ENCODE measurements at regions not wholly inside any gene's neighbourhood (a gene's known extent, or its start where the extent isn't known, plus 50 kb on each side); places are given as distances from the start of the nearest gene placed in this dataset.
A peak's percentile ranks its signal among the peaks of the same experiment; 100 is the strongest.

DNA sequence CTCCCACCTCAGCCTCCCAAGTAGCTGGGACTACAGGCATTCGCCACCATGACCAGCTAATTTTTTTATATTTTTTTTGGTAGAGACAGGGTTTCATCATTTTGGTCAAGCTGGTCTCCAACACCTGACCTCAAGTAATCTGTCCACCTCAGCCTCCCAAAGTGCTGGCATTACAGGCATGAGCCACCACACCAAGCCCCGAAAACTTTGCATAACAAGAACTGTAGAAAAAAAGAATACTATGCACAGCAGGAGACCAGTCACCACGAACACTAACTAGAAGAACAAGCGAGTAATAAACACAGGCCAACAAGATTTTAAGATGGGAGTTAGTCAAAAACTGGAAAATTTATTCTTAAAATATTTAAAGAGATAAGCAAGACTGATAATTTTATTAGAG, 447.0 kb downstream of the ETV1 start:
- peak overlapping the region; percentile 33; the same call in 1 of the 2 replicates for H2AFZ ChIP-seq (ENCODE audit: low read depth)
- H3K9ac ChIP-seq: peak overlapping the region; percentile 41; the same call in 1 of the 2 replicates
- peak overlapping the region; percentile 88 for H3K27ac ChIP-seq
- H3K27me3 ChIP-seq (ENCODE audit: insufficient read depth, low read depth): no peaks in the 10 kb centered on the region
- H4K20me1 ChIP-seq (ENCODE audit: insufficient read depth): no peaks in the 10 kb centered on the region
- H3K79me2 ChIP-seq (ENCODE audit: insufficient read depth, low read depth): no peaks in the 10 kb centered on the region
- no peaks in the 10 kb centered on the region for H3K36me3 ChIP-seq (ENCODE audit: insufficient read depth)
- H3K4me2 ChIP-seq: peak overlapping the region; percentile 94
- TF ChIP-seq, protein P1, sequence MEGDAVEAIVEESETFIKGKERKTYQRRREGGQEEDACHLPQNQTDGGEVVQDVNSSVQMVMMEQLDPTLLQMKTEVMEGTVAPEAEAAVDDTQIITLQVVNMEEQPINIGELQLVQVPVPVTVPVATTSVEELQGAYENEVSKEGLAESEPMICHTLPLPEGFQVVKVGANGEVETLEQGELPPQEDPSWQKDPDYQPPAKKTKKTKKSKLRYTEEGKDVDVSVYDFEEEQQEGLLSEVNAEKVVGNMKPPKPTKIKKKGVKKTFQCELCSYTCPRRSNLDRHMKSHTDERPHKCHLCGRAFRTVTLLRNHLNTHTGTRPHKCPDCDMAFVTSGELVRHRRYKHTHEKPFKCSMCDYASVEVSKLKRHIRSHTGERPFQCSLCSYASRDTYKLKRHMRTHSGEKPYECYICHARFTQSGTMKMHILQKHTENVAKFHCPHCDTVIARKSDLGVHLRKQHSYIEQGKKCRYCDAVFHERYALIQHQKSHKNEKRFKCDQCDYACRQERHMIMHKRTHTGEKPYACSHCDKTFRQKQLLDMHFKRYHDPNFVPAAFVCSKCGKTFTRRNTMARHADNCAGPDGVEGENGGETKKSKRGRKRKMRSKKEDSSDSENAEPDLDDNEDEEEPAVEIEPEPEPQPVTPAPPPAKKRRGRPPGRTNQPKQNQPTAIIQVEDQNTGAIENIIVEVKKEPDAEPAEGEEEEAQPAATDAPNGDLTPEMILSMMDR (conservative IDR thresholded peaks at IDR 0.05; ENCODE audit: low read depth, low read length): no peak
- H3K4me3 ChIP-seq (IDR thresholded peaks at IDR 0.05; ENCODE audit: insufficient read depth, low read depth, low read length): no peak overlapping the region
- peaks cover 77% of the 10 kb centered on the region for H3K4me1 ChIP-seq (ENCODE audit: low read depth, poor library complexity, severe bottlenecking)

DNA sequence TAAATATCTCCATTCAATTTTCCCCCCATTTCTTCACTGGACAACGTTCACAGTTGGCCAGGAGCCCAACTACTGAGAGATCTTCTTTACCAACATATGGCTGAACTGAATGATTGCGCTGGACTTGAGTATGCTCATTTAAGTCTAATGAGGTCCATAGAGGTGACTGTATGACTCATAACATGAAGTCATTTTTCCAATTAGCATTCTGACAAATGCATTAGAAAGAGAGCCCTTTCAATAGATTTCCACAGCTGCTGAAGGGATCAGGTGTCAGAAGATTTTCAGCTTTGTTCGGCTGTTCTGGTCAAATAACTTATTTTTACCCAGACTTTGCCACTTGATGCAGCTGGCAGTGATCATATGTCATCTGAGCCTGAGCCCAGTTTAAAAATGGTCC, 438.0 kb downstream of the ETV1 start:
- no peak overlapping the region for H3K4me3 ChIP-seq (IDR thresholded peaks at IDR 0.05; ENCODE audit: insufficient read depth, low read depth, low read length)
- H3K4me1 ChIP-seq (ENCODE audit: low read depth, poor library complexity, severe bottlenecking): peaks cover 70% of the 10 kb centered on the region
- peak overlapping the region; percentile 77 for H3K27ac ChIP-seq
- no peaks in the 10 kb centered on the region for H3K27me3 ChIP-seq (ENCODE audit: insufficient read depth, low read depth)
- no peaks in the 10 kb centered on the region for H3K36me3 ChIP-seq (ENCODE audit: insufficient read depth)
- H4K20me1 ChIP-seq (ENCODE audit: insufficient read depth): no peaks in the 10 kb centered on the region
- TF ChIP-seq, protein P1 (conservative IDR thresholded peaks at IDR 0.05; ENCODE audit: low read depth, low read length): no peak
- H3K4me2 ChIP-seq: peak overlapping the region; percentile 62
- H2AFZ ChIP-seq (ENCODE audit: low read depth): peak overlapping the region; percentile 42
- H3K79me2 ChIP-seq (ENCODE audit: insufficient read depth, low read depth): no peaks in the 10 kb centered on the region
- H3K9ac ChIP-seq: peak overlapping the region; percentile 16; the same call in 1 of the 2 replicates

DNA sequence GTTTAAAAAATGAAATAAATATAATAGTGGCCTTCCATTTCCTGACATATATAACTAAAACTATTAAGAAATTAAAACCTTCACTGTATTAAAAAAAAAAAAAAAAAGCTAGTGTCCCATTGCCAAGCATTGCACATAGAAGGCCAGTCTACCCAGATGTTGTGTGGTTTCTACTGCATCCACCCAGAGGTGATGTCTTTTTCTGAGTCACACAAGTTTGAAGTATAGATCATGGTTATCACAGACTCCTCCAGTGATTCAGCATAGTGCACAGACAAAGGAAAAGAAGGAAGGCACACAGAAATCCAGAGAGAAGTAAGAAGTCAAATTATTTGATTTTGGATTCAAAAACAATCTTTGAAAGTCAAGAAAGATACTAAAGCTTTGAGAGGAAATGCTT, 429.0 kb downstream of the ETV1 start:
- TF ChIP-seq, protein P1 (conservative IDR thresholded peaks at IDR 0.05; ENCODE audit: low read depth, low read length): no peak
- peaks cover 71% of the 10 kb centered on the region for H3K4me1 ChIP-seq (ENCODE audit: low read depth, poor library complexity, severe bottlenecking)
- no peak overlapping the region for H2AFZ ChIP-seq (ENCODE audit: low read depth)
- H3K36me3 ChIP-seq (ENCODE audit: insufficient read depth): no peaks in the 10 kb centered on the region
- peak overlapping the region; percentile 7; the same call in 1 of the 2 replicates for H3K27ac ChIP-seq
- no peak overlapping the region for H3K9ac ChIP-seq
- H3K27me3 ChIP-seq (ENCODE audit: insufficient read depth, low read depth): no peaks in the 10 kb centered on the region
- no peaks in the 10 kb centered on the region for H4K20me1 ChIP-seq (ENCODE audit: insufficient read depth)
- no peak overlapping the region for H3K4me3 ChIP-seq (IDR thresholded peaks at IDR 0.05; ENCODE audit: insufficient read depth, low read depth, low read length)
- H3K4me2 ChIP-seq: 0 out of 2 replicates have a peak overlapping the region, but pooled peaks have one; percentile 0
- no peaks in the 10 kb centered on the region for H3K79me2 ChIP-seq (ENCODE audit: insufficient read depth, low read depth)

DNA sequence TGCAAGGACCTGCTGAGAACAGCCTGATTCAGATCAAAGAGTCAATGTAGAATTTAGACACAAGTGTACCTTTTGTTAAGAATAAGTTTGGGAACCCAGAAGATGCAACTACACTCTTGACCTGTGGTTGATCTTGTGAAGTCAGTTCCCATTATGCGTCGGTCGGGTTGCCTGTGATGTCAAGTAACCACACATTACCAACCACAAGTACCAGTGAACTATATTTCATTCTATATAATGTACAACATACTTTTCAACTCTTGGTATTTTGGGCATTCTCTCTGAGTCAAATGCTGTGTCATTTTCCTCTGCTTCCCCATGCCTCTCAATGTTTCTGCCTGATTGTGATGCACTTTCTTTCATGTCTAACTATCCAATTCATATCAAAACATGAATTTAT, 426.2 kb downstream of the ETV1 start:
- Histone ChIP-seq H3K27me3 (ENCODE audit: insufficient read depth, low read depth) (no peaks in the 10 kb centered on the region), H3K4me2 (peak overlapping the region; percentile 63), H2AFZ (ENCODE audit: low read depth) (peak overlapping the region; percentile 32; the same call in 1 of the 2 replicates), H3K27ac (peak overlapping the region; percentile 9), H3K79me2 (ENCODE audit: insufficient read depth, low read depth) (no peaks in the 10 kb centered on the region), H3K4me1 (ENCODE audit: low read depth, poor library complexity, severe bottlenecking) (peaks cover 55% of the 10 kb centered on the region), H4K20me1 (ENCODE audit: insufficient read depth) (no peaks in the 10 kb centered on the region), H3K4me3 (IDR thresholded peaks at IDR 0.05; ENCODE audit: insufficient read depth, low read depth, low read length) (no peak overlapping the region), H3K9ac (no peak overlapping the region), H3K36me3 (ENCODE audit: insufficient read depth) (no peaks in the 10 kb centered on the region)
- TF ChIP-seq, protein P1 (conservative IDR thresholded peaks at IDR 0.05; ENCODE audit: low read depth, low read length): no peak

Measured in KMS-11 (cell line).